Kidney (tissue), 13 donors: ENCODE measurements at regions not wholly inside any gene's neighbourhood (a gene's known extent, or its start where the extent isn't known, plus 50 kb on each side); places are given as distances from the start of the nearest gene placed in this dataset.

Source experiments
- DNase-seq, 5 donors: peaks; one replicate each; pipeline ENCODE4 v3.0.0-alpha.2; 2013 to 2020
- FAIRE-seq: peaks from 2 replicates; lab custom pipeline; 2012; peaks lifted over from hg19 to GRCh38; lab: Jason Lieb, UNC
- H3K27ac ChIP-seq, 2 donors: one replicate each; pipeline ENCODE4 v1.7.0; 2013; ENCODE audit warnings: low read depth in 2 of 2, low read length in 2 of 2, inconsistent platforms in 1 of 2
- H3K27me3 ChIP-seq: one replicate; pipeline ENCODE4 v1.7.1; 2013; ENCODE audit warnings: low read length, inconsistent platforms; ENCODE audit not compliant: control insufficient read depth, insufficient read depth
- H3K36me3 ChIP-seq, 3 donors: one replicate each; pipeline versions ENCODE4 v1.7.0 to v1.7.1; 2013; ENCODE audit warnings: low read length in 3 of 3, control low read depth in 1 of 3, inconsistent platforms in 1 of 3; ENCODE audit not compliant: insufficient read depth in 3 of 3, control insufficient read depth in 2 of 3
- H3K4me1 ChIP-seq, 3 donors: one replicate each; pipeline versions ENCODE4 v1.7.0 to v1.7.1; 2013; ENCODE audit warnings: low read length in 3 of 3, inconsistent platforms in 1 of 3, low read depth in 1 of 3; ENCODE audit not compliant: control insufficient read depth in 2 of 3, insufficient read depth in 2 of 3
- H3K4me3 ChIP-seq, 3 donors: one replicate each; pipeline versions ENCODE4 v1.7.0 to v1.8.1; 2013; ENCODE audit warnings: low read length in 3 of 3, control low read depth in 1 of 3, inconsistent platforms in 1 of 3
- H3K9ac ChIP-seq, 3 donors: one replicate each; pipeline versions ENCODE4 v1.7.0 to v1.7.1; 2013; ENCODE audit warnings: low read length in 3 of 3, control low read depth in 1 of 3, inconsistent platforms in 1 of 3
- H3K9me3 ChIP-seq, 3 donors: one replicate each; pipeline versions ENCODE4 v1.7.0 to v1.7.1; 2013; ENCODE audit warnings: low read length in 3 of 3, control low read depth in 1 of 3, inconsistent platforms in 1 of 3; ENCODE audit not compliant: control insufficient read depth in 2 of 3, insufficient read depth in 1 of 3
- CTCF ChIP-seq: IDR thresholded peaks from 3 replicates; pipeline ENCODE4 v1.5.1; 2012; ENCODE audit warnings: mild to moderate bottlenecking, moderate library complexity, borderline replicate concordance; ENCODE audit not compliant: insufficient read depth; ENCODE audit errors: extremely low read depth
- intact Hi-C: fragments of 100-400 bp; cut with DNase I; formaldehyde crosslinking; loops from one replicate; pipeline ENCODE4 v1.11.1; 2022
- donor health status: control.
- donor health status: control.
- donor health status: control.
- donor health status: control.
- donor health status: control.
- donor health status: DM: yes; HTN: yes; CAD: no.
- donor health status: Normal renal cell carcinoma (clear cell type).

DNA sequence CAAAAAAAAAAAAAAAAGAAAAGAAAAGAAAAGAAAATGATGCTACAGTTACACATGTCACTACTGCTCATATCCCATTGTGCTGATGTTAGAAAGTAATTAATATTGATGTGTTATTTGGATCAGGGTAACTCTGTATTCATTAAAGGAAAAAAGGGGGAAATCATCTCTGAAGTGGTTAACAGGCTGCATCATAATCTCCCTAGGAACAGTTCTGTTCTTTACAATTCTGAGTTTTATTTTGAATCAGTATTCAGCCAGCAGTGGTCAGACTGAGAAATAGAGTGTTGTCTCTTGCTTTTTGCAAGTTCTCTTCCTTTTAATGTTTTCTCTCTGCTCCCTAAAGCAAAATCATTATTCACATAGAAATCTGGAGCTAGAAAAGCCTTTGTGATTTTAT, 128.6 kb upstream of the CRY1 start:
- no peak for TF ChIP-seq CTCF
- Histone ChIP-seq H3K27me3 (no peaks in the 10 kb centered on the region), H3K36me3 (no peaks in the 10 kb centered on the region), H3K4me3 (no peak overlapping the region), H3K27ac (no peak overlapping the region), H3K4me1 (no peaks in the 10 kb centered on the region), H3K9ac (no peak overlapping the region), H3K9me3 (no peaks in the 10 kb centered on the region)
- DNase-seq (no peak), FAIRE-seq (no peak)
- intact Hi-C loops = no loop called here

DNA sequence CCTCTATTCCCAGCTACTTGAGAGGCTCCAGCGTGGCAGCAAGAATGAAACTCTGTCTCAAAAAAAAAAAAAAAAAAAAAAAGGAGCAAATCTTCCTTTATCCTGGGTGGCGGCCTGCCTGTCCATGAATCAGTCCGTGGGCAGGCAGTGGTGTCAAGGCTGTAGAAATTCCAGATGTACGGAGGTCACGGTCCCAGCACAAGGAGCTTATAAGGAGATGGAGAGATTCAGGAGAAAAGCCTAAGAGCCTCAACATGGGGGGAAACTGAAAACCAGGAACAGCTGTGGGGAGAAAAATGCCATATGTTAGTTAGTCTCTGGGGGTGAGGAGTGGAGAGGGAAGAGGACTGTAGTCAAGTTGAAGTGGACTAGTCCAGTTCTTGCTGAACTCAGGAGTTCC, 130.5 kb upstream of the CRY1 start:
- FAIRE-seq (no peak), DNase-seq (peak in 1 of 5 donors; percentile 15)
- intact Hi-C loops = no loop called here
- Histone ChIP-seq H3K36me3 (no peaks in the 10 kb centered on the region), H3K4me3 (no peak overlapping the region), H3K27ac (no peak overlapping the region), H3K27me3 (no peaks in the 10 kb centered on the region), H3K4me1 (no peaks in the 10 kb centered on the region), H3K9me3 (no peaks in the 10 kb centered on the region), H3K9ac (no peak overlapping the region)
- TF ChIP-seq CTCF = no peak

DNA sequence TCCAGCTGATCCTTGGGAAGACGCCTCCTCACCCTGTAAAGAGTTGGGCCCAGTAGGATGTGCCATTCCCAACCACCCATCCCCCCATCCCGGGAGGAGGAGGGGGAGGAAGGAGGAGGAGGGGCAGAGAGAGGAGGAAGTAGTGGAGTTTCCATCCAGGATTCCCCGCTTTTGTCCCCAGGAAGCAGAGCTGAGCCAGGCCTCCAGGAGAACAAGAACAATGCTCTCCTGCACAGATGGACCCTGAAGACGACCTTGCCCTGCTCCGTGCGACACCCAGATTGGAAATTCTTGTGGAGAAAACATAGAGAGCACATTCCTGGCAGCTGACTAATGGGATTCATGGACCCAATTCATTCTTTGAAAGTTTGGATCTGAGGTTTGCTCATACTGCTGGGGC, 132.3 kb upstream of the CRY1 start:
- DNase-seq = no peak
- Histone ChIP-seq H3K4me1 (no peaks in the 10 kb centered on the region), H3K4me3 (no peak overlapping the region), H3K9me3 (no peaks in the 10 kb centered on the region), H3K27me3 (no peaks in the 10 kb centered on the region), H3K9ac (no peak overlapping the region), H3K27ac (no peak overlapping the region), H3K36me3 (no peaks in the 10 kb centered on the region)
- TF ChIP-seq CTCF = no peak
- no peak for FAIRE-seq
- intact Hi-C loops = no loop called here

- Histone ChIP-seq H3K27me3 (no peaks in the 10 kb centered on the region), H3K4me1 (no peaks in the 10 kb centered on the region), H3K9me3 (no peaks in the 10 kb centered on the region), H3K36me3 (no peaks in the 10 kb centered on the region), H3K9ac (no peak overlapping the region), H3K4me3 (no peak overlapping the region), H3K27ac (no peak overlapping the region)
- intact Hi-C loops = no loop called here
- DNase-seq = no peak
- no peak for FAIRE-seq
- TF ChIP-seq CTCF = no peak
Observed at GRCh38 chr12:107226126-107226525, 132.8 kb upstream of the CRY1 start.
